Neural progenitor cell (in vitro differentiated cells): ENCODE measurements at regions not wholly inside any gene's neighbourhood (a gene's known extent, or its start where the extent isn't known, plus 50 kb on each side); places are given as distances from the start of the nearest gene placed in this dataset.

ENCODE experiments used
- EZH2phosphoT487 ChIP-seq: fragments of 200-600 bp; sonication (generic); IDR thresholded peaks from 2 replicates; pipeline ENCODE4 v1.6.1; 2017; ENCODE audit warnings: antibody characterized with exemption
- TF ChIP-seq, protein P1 (sequence below): fragments of 200-600 bp; sonication (generic); IDR thresholded peaks from 2 replicates; pipeline ENCODE4 v1.5.1; 2017; ENCODE audit warnings: antibody characterized with exemption, mild to moderate bottlenecking

DNA sequence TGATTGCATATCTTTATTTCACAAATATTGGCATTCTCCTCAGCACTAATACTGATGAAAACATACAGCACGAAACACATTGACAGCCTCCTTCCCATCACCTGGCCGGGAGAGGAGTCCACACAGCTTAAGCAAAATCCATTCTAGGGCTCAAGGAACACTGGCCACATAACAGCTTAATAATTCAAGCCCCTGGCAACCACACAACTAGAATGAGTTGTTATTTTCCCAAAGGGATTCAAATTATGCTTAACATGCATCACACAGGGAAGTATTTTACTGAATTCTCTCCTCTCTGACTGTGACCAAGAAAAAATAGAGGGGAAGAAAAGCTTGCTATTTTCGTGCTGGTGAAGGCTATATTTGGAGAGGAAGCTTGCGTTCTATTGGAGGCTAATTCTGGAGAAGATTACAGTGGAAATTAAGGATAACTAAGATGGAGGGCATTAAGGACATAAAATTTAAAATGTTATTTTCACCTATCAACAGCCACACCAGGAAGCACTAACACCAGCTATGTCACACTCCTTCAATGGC is 198.5 kb downstream of the ADGRG6 start:
- TF ChIP-seq, protein P1, sequence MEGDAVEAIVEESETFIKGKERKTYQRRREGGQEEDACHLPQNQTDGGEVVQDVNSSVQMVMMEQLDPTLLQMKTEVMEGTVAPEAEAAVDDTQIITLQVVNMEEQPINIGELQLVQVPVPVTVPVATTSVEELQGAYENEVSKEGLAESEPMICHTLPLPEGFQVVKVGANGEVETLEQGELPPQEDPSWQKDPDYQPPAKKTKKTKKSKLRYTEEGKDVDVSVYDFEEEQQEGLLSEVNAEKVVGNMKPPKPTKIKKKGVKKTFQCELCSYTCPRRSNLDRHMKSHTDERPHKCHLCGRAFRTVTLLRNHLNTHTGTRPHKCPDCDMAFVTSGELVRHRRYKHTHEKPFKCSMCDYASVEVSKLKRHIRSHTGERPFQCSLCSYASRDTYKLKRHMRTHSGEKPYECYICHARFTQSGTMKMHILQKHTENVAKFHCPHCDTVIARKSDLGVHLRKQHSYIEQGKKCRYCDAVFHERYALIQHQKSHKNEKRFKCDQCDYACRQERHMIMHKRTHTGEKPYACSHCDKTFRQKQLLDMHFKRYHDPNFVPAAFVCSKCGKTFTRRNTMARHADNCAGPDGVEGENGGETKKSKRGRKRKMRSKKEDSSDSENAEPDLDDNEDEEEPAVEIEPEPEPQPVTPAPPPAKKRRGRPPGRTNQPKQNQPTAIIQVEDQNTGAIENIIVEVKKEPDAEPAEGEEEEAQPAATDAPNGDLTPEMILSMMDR, result no peak
- TF ChIP-seq EZH2phosphoT487, result no peak
